GM08714 (cell line): ENCODE measurements at regions not wholly inside any gene's neighbourhood (a gene's known extent, or its start where the extent isn't known, plus 50 kb on each side); places are given as distances from the start of the nearest gene placed in this dataset.
"Not testable (repeated sequence)": the region's sequence is repeated elsewhere in the genome, so short reads cannot be mapped to it uniquely, and the experiment has no call there.

ENCODE experiments used
- H3K4me3 ChIP-seq: fragments of 200-500 bp; sonication (Bioruptor generic); 2 replicates; pipeline ENCODE4 v1.5.1; 2014; ENCODE audit warnings: mild to moderate bottlenecking, low read length, inconsistent platforms
- ZNF274 ChIP-seq: IDR thresholded peaks from 2 replicates; pipeline ENCODE4 v1.6.1; 2012; ENCODE audit warnings: mild to moderate bottlenecking, low read depth, low read length

GRCh38 chr2:144644549-144644948, 124.6 kb upstream of the ZEB2 start:
- H3K4me3 ChIP-seq, result no peak overlapping the region
- TF ChIP-seq ZNF274, result no peak

DNA sequence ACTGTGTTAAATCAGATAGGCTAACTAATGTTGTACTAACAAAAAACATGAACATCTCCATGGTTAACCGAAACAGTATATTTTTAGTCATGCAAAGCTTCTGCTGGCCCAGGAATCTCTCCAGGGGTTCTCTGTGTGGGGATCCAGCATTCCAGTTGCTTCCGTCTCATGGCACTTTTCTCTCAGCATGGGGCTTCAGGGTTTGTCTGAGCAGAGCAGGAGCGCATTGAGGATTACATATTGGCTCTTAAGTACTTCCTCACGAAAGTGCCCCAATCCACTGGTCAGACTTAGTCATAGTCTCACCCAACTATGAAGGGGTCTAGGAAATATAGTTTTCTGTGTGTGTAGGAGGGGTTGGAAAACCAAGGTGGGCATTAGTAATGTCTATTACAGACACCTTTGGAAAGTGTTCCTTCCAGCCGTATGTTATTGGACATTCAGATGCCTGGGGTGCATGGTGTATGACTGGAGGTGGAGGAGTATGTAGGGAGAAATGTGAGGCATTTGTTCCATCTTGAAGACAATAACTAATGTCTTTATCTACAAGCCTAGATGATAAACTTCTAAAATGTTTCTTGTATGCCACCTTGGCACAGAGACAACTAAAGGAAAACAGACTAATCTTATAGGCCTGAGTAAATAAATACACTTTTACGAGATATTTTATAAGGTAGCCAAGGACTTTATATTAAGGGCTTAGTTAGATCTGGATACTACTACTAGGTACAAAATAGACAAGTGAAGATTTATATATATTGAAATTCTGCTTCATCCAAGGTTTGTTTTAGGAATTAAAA, 123.8 kb upstream of the ZEB2 start:
- H3K4me3 ChIP-seq, result no peak overlapping the region
- no peak for TF ChIP-seq ZNF274

- H3K4me3 ChIP-seq, result no peak overlapping the region
- TF ChIP-seq ZNF274, result no peak
These were observed 122.9 kb upstream of the ZEB2 start for GRCh38 chr2:144642856-144643255.

- no peak overlapping the region for H3K4me3 ChIP-seq
- TF ChIP-seq ZNF274, result no peak
These were observed 122.2 kb upstream of the ZEB2 start for GRCh38 chr2:144642131-144642530.

- not testable (repeated sequence) for H3K4me3 ChIP-seq
These were observed 118.3 kb upstream of the ZEB2 start for GRCh38 chr2:144638250-144638649.

GRCh38 chr2:144636860-144637259, 116.9 kb upstream of the ZEB2 start:
- H3K4me3 ChIP-seq, result not testable (repeated sequence)

DNA sequence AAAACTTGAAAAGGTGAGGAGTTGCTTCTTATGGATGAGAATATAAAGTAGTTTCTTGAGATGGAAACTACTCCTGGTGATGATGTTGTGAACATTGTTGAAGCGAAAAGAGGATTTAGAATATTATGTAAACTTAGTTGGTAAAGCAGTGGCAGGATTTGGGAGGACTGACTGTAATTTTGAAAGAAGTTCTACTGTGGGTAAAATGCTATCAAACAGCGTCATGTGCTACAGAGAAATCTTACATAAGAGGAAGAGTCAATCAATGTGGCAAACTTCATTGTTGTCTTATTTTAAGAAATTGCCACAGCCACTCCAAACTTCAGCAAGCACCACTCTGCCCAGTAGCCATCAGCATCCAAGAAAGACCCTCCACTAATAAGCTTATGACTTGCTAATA, 112.9 kb upstream of the ZEB2 start:
- TF ChIP-seq ZNF274, result no peak
- no peak overlapping the region for H3K4me3 ChIP-seq

DNA sequence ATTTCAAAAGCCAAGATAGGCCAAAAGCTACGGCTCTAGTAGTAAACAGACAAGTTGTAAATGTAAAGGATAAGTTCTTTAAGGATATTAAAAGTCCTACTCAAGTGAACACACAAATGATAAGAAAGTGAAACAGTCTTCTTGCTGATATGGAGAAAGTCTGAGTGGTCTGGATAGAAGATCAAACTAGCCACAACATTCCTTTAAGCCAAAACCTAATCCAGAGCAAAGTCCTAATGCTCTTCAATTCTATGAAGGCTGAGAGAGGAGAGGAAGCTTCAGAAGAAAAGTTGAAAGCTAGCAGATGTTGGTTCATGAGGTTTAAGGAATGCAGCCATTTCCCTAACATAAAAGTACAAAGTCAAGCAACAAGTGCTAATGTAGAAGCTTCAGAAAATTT, 111.7 kb upstream of the ZEB2 start:
- no peak overlapping the region for H3K4me3 ChIP-seq
- TF ChIP-seq ZNF274, result no peak

DNA sequence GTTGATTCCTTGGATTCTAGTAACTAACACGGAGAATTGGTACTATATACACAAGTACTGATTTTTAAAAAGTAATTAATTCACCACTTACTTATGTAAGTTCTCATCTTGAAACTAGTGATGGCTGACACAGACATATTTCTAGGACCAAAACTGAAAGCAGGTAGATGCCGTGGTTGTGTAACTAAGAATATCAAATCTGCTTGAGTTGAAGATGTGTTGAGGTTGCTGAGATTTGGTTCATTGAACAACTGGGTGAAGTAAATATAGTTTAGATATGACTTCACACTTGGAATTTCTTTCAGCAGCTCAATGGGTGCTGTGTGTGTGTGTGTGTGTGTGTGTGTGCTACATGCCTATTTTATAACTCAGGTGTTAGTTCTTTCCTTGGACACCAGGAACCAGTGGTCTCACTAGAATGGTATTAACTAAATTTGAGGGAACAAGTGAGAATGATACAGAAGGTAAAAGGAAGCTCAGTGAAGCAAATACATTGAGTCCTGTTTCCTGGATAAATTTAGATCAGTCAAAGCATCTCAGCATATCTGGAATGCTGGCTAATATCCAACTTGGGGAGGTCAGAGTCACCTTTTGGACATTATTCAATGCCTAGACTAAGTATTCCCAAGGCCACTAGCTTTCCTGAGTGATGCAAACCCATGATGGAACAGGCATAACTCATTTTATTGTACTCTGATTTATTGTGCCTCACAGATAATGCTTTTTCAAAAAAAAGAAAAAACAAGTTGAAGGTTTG, 110.7 kb upstream of the ZEB2 start:
- no peak overlapping the region for H3K4me3 ChIP-seq
- TF ChIP-seq ZNF274, result no peak

GRCh38 chr2:144629935-144630334, 110.0 kb upstream of the ZEB2 start:
- no peak overlapping the region for H3K4me3 ChIP-seq

DNA sequence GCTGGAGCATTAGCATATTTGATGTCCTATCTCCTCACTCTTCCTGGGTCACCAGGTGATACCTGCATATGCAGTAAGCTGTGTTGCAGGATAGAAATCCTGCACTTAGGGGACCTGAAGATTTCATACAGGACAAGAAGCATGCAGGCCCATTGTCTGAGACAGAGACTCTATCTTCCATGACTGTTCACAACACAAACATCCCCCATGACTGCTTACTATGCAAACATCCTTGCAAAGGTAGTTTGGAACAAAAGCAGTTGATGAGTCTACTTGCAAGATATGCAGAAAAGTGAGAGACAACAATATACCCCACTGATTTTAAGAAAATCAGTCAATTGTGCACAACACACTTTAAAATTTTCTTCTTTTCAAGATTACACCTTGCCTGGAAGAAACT, 108.6 kb upstream of the ZEB2 start:
- H3K4me3 ChIP-seq, result no peak overlapping the region
- TF ChIP-seq ZNF274, result no peak

More at GRCh38 chr2:144629935-144630334, 110.0 kb upstream of the ZEB2 start:
- no peak for TF ChIP-seq ZNF274

GRCh38 chr2:144625626-144626025, 105.7 kb upstream of the ZEB2 start:
- TF ChIP-seq ZNF274, result no peak
- H3K4me3 ChIP-seq, result no peak overlapping the region

DNA sequence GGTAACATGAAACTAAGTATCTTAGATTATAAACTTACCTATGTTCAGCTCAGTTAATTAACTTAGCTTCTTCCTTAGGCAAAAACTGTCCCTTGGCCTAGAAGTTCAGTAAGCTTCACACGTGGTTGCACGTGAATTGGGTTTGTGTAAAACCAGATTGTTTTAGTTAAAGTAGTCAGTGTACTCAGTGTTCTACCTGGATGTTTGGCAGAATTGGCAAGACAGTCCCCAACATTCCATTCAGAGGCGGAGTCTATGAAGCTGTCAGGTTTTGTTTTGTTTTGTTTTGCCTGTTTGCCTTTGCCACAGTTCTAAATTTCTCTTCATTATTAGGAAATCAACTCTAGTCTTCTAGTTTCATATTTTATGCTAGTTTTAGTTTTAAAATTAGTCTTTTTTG, 105.3 kb upstream of the ZEB2 start:
- TF ChIP-seq ZNF274, result no peak
- no peak overlapping the region for H3K4me3 ChIP-seq

DNA sequence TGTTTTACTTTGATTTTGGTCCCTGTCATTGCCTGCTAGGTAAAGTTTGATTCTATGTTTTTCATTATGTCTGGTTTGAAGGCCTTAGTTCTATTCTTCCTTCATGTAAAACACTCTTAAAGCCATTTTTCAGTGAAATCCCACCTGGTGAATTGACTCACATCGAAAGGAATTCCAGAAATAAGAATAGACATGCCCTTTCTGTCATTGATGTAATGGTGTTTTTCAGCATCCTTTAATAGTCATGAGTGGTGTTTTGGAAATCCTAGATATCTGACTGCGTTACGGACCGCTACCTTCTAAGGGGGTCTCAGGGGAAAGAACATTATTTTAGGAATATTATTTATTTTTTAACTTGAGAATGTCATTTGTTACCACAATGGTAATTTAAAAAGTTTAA, 104.5 kb upstream of the ZEB2 start:
- H3K4me3 ChIP-seq, result no peak overlapping the region
- TF ChIP-seq ZNF274, result no peak

- H3K4me3 ChIP-seq, result not testable (repeated sequence)
These were observed 102.5 kb upstream of the ZEB2 start for GRCh38 chr2:144622373-144622772.
